ENCODE measurements at regions not wholly inside any gene's neighbourhood (a gene's known extent, or its start where the extent isn't known, plus 50 kb on each side); places are given as distances from the start of the nearest gene placed in this dataset.

GRCh38 chr10:130395248-130395936 is 259.2 kb downstream of the GLRX3 start:
- no peak for DNase-seq (ENCODE audit: low read depth, low spot score)
- no peak overlapping the region for H3K27ac Mint-ChIP-seq (ENCODE audit: unreplicated experiment)
- H3K27me3 Mint-ChIP-seq (ENCODE audit: low read depth) = no peaks in the 10 kb centered on the region
- H3K4me1 Mint-ChIP-seq = no peaks in the 10 kb centered on the region
- H3K9me3 Mint-ChIP-seq = peaks cover 13% of the 10 kb centered on the region
- peaks cover 10% of the 10 kb centered on the region for H3K36me3 Mint-ChIP-seq (ENCODE audit: low read depth)
- H3K4me3 Mint-ChIP-seq = no peak overlapping the region
- TF ChIP-seq CTCF (conservative IDR thresholded peaks at IDR 0.05) = no peak

- H3K27ac Mint-ChIP-seq (ENCODE audit: unreplicated experiment) = no peak overlapping the region
- peaks cover 13% of the 10 kb centered on the region for H3K9me3 Mint-ChIP-seq
- DNase-seq (ENCODE audit: low read depth, low spot score) = no peak
- H3K27me3 Mint-ChIP-seq (ENCODE audit: low read depth) = no peaks in the 10 kb centered on the region
- no peak overlapping the region for H3K4me3 Mint-ChIP-seq
- no peaks in the 10 kb centered on the region for H3K4me1 Mint-ChIP-seq
- no peak for TF ChIP-seq CTCF (conservative IDR thresholded peaks at IDR 0.05)
- H3K36me3 Mint-ChIP-seq (ENCODE audit: low read depth) = peaks cover 10% of the 10 kb centered on the region
These were observed 259.9 kb downstream of the GLRX3 start for GRCh38 chr10:130396044-130396443.

GRCh38 chr10:130398090-130398994 is 262.2 kb downstream of the GLRX3 start:
- no peak overlapping the region for H3K27ac Mint-ChIP-seq (ENCODE audit: unreplicated experiment)
- H3K9me3 Mint-ChIP-seq = peaks cover 13% of the 10 kb centered on the region
- no peak for DNase-seq (ENCODE audit: low read depth, low spot score)
- no peak overlapping the region for H3K4me3 Mint-ChIP-seq
- H3K36me3 Mint-ChIP-seq (ENCODE audit: low read depth) = peaks cover 10% of the 10 kb centered on the region
- H3K4me1 Mint-ChIP-seq = no peaks in the 10 kb centered on the region
- no peak for TF ChIP-seq CTCF (conservative IDR thresholded peaks at IDR 0.05)
- H3K27me3 Mint-ChIP-seq (ENCODE audit: low read depth) = no peaks in the 10 kb centered on the region

- no peak overlapping the region for H3K27ac Mint-ChIP-seq (ENCODE audit: unreplicated experiment)
- TF ChIP-seq CTCF (conservative IDR thresholded peaks at IDR 0.05) = no peak
- H3K4me1 Mint-ChIP-seq = no peaks in the 10 kb centered on the region
- peaks cover 13% of the 10 kb centered on the region for H3K9me3 Mint-ChIP-seq
- H3K36me3 Mint-ChIP-seq (ENCODE audit: low read depth) = peaks cover 10% of the 10 kb centered on the region
- no peak for DNase-seq (ENCODE audit: low read depth, low spot score)
- peaks cover 9% of the 10 kb centered on the region for H3K27me3 Mint-ChIP-seq (ENCODE audit: low read depth)
- no peak overlapping the region for H3K4me3 Mint-ChIP-seq
These were observed 263.3 kb downstream of the GLRX3 start for GRCh38 chr10:130399425-130399950.

GRCh38 chr10:130400890-130401289 is 264.7 kb downstream of the GLRX3 start:
- H3K27ac Mint-ChIP-seq (ENCODE audit: unreplicated experiment) = no peak overlapping the region
- peaks cover 10% of the 10 kb centered on the region for H3K9me3 Mint-ChIP-seq
- peaks cover 18% of the 10 kb centered on the region for H3K27me3 Mint-ChIP-seq (ENCODE audit: low read depth)
- H3K36me3 Mint-ChIP-seq (ENCODE audit: low read depth) = peaks cover 3% of the 10 kb centered on the region
- TF ChIP-seq CTCF (conservative IDR thresholded peaks at IDR 0.05) = no peak
- no peak for DNase-seq (ENCODE audit: low read depth, low spot score)
- no peak overlapping the region for H3K4me3 Mint-ChIP-seq
- H3K4me1 Mint-ChIP-seq = no peaks in the 10 kb centered on the region

All from neural crest cell (in vitro differentiated cells).